HL-60 (cell line): ENCODE measurements at regions not wholly inside any gene's neighbourhood (a gene's known extent, or its start where the extent isn't known, plus 50 kb on each side); places are given as distances from the start of the nearest gene placed in this dataset.

Experiments
- DNase-seq, 2 experiments: peaks; one replicate each; pipeline ENCODE4 v3.0.0-alpha.2; 2010 to 2020; ENCODE audit warnings: low read depth in 1 of 2, low spot score in 1 of 2
- H3K27ac ChIP-seq: fragments of 250-450 bp; sonication (Bioruptor Pico); replicated peaks from 2 replicates; pipeline ENCODE4 v1.5.1; 2020; ENCODE audit warnings: mild to moderate bottlenecking, moderate library complexity
- H3K27me3 ChIP-seq: fragments of 250-450 bp; sonication (Bioruptor Pico); 2 replicates; pipeline ENCODE4 v1.5.1; 2021; ENCODE audit warnings: mild to moderate bottlenecking, moderate library complexity; ENCODE audit not compliant: insufficient read depth, poor library complexity, severe bottlenecking
- H3K4me3 ChIP-seq: replicated peaks from 2 replicates; pipeline ENCODE4 v1.5.1; 2011; ENCODE audit warnings: mild to moderate bottlenecking, control low read depth, low read length; ENCODE audit not compliant: insufficient read depth
- GABPA ChIP-seq: IDR thresholded peaks from 2 replicates; pipeline ENCODE4 v1.6.1; 2012; ENCODE audit warnings: low read depth
- POLR2AphosphoS5 ChIP-seq: IDR thresholded peaks from 2 replicates; pipeline ENCODE4 v1.6.1; 2012; ENCODE audit warnings: low read depth
- SPI1 ChIP-seq: IDR thresholded peaks from 2 replicates; pipeline ENCODE4 v1.6.1; 2012; ENCODE audit warnings: low read depth, mild to moderate bottlenecking, borderline replicate concordance
- TF ChIP-seq, protein P1 (sequence below): IDR thresholded peaks from 2 replicates; pipeline ENCODE4 v1.6.1; 2012; ENCODE audit warnings: low read depth; ENCODE audit not compliant: insufficient replicate concordance
- TF ChIP-seq, protein P2 (sequence below): IDR thresholded peaks from one replicate; pipeline ENCODE4 v1.5.1; 2011; ENCODE audit warnings: low read length, control low read depth, inconsistent platforms; ENCODE audit not compliant: insufficient read depth

DNA sequence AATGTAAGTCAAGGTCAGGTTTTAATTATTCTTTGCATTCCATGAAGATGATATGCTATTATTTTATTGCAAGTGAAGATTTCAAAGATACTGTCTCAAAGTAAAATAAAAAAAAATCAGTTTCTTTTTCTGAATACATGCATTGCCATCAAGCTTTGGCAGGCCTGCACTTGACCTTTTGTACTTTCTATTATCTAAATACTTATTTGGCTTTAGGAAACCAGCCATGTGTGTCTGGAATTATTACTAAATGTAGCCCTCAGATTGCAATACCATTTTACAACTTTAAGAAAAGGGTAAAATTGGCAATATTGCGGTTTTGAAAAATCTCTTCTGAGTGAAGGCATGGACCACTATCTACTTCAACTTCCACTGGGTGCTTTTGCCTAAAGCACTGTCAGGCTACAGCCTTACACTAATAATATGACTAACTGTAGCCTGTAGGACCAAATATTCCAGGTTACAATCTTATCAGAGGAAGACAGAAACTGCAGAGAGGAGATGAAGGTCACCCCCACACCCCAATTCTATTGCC lies 349.4 kb upstream of the DCBLD2 start:
- H3K27ac ChIP-seq: no peak overlapping the region
- no peaks in the 10 kb centered on the region for H3K27me3 ChIP-seq
- no peak for TF ChIP-seq GABPA
- TF ChIP-seq SPI1: no peak
- TF ChIP-seq, protein P1, sequence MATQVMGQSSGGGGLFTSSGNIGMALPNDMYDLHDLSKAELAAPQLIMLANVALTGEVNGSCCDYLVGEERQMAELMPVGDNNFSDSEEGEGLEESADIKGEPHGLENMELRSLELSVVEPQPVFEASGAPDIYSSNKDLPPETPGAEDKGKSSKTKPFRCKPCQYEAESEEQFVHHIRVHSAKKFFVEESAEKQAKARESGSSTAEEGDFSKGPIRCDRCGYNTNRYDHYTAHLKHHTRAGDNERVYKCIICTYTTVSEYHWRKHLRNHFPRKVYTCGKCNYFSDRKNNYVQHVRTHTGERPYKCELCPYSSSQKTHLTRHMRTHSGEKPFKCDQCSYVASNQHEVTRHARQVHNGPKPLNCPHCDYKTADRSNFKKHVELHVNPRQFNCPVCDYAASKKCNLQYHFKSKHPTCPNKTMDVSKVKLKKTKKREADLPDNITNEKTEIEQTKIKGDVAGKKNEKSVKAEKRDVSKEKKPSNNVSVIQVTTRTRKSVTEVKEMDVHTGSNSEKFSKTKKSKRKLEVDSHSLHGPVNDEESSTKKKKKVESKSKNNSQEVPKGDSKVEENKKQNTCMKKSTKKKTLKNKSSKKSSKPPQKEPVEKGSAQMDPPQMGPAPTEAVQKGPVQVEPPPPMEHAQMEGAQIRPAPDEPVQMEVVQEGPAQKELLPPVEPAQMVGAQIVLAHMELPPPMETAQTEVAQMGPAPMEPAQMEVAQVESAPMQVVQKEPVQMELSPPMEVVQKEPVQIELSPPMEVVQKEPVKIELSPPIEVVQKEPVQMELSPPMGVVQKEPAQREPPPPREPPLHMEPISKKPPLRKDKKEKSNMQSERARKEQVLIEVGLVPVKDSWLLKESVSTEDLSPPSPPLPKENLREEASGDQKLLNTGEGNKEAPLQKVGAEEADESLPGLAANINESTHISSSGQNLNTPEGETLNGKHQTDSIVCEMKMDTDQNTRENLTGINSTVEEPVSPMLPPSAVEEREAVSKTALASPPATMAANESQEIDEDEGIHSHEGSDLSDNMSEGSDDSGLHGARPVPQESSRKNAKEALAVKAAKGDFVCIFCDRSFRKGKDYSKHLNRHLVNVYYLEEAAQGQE: no peak
- TF ChIP-seq, protein P2, sequence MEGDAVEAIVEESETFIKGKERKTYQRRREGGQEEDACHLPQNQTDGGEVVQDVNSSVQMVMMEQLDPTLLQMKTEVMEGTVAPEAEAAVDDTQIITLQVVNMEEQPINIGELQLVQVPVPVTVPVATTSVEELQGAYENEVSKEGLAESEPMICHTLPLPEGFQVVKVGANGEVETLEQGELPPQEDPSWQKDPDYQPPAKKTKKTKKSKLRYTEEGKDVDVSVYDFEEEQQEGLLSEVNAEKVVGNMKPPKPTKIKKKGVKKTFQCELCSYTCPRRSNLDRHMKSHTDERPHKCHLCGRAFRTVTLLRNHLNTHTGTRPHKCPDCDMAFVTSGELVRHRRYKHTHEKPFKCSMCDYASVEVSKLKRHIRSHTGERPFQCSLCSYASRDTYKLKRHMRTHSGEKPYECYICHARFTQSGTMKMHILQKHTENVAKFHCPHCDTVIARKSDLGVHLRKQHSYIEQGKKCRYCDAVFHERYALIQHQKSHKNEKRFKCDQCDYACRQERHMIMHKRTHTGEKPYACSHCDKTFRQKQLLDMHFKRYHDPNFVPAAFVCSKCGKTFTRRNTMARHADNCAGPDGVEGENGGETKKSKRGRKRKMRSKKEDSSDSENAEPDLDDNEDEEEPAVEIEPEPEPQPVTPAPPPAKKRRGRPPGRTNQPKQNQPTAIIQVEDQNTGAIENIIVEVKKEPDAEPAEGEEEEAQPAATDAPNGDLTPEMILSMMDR: no peak
- no peak for TF ChIP-seq POLR2AphosphoS5
- no peak overlapping the region for H3K4me3 ChIP-seq
- DNase-seq: no peak

DNA sequence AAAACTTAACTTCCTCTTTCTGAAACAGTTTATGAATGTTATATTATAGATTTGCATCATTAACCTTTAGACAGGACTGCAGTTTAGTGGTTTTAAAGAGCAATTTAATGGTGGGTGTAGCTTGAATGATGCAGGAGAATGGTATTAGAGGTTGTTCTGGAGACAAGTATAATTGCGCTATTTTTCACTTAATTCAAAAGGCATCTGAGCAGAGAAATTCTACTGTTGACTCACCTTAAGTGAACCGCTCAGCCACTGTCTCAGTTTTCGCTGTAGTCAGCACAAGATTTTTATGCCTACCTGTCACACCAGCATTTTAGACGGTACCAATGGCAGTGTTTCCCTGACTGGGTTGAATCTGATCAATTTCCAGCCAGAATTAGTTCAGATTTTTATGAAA lies 348.8 kb upstream of the DCBLD2 start:
- H3K27me3 ChIP-seq: no peaks in the 10 kb centered on the region
- TF ChIP-seq, protein P2: no peak
- TF ChIP-seq POLR2AphosphoS5 (no peak), SPI1 (no peak), GABPA (no peak)
- TF ChIP-seq, protein P1: no peak
- no peak overlapping the region for H3K4me3 ChIP-seq
- DNase-seq: no peak
- H3K27ac ChIP-seq: no peak overlapping the region

DNA sequence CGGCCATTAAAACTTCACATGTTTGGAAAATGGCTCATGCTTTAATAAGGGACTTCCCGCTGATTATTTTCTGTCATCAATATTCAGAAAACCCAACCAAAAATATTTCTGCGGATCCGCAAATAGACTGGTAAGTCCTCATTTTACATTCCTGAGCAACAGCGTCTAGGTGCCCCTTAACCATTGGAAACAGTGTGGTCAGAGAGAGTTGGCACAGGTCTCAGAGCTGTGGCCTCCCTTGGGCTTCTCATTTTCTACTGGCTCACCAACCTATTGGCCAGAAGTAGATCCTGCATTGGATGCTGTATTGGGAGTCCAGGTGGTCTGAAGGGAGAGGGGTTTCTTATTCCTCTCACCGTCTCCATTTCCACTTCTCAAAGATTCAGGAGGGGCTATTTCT lies 348.1 kb upstream of the DCBLD2 start:
- DNase-seq: no peak
- Histone ChIP-seq H3K4me3 (no peak overlapping the region), H3K27me3 (no peaks in the 10 kb centered on the region), H3K27ac (no peak overlapping the region)
- TF ChIP-seq GABPA: no peak
- no peak for TF ChIP-seq POLR2AphosphoS5
- TF ChIP-seq SPI1: no peak
- TF ChIP-seq, protein P2: no peak
- TF ChIP-seq, protein P1: no peak
